Upper lobe of left lung (tissue), 4 donors: ENCODE measurements at regions not wholly inside any gene's neighbourhood (a gene's known extent, or its start where the extent isn't known, plus 50 kb on each side); places are given as distances from the start of the nearest gene placed in this dataset.

Experiments used
- EP300 ChIP-seq, 4 donors: sonication (generic); formaldehyde crosslinking; IDR thresholded peaks; one replicate each; pipeline ENCODE4 v1.5.1; 2017; ENCODE audit warnings: antibody characterized with exemption in 4 of 4, control low read depth in 2 of 4
- POLR2A ChIP-seq, 4 donors: fragments of 450-650 bp; IDR thresholded peaks; one replicate each; pipeline ENCODE4 v1.5.1; 2016 to 2017; ENCODE audit warnings: antibody characterized with exemption in 4 of 4, mild to moderate bottlenecking in 2 of 4
- TF ChIP-seq, protein P1 (sequence below), 6 experiments: fragments of 450-650 bp in 4 of 6; fragments of 200-600 bp in 2 of 6; sonication (generic) in 2 of 6; IDR thresholded peaks; one replicate each; pipeline ENCODE4 v1.5.1; 2016 to 2019; ENCODE audit warnings: antibody characterized with exemption in 6 of 6

DNA sequence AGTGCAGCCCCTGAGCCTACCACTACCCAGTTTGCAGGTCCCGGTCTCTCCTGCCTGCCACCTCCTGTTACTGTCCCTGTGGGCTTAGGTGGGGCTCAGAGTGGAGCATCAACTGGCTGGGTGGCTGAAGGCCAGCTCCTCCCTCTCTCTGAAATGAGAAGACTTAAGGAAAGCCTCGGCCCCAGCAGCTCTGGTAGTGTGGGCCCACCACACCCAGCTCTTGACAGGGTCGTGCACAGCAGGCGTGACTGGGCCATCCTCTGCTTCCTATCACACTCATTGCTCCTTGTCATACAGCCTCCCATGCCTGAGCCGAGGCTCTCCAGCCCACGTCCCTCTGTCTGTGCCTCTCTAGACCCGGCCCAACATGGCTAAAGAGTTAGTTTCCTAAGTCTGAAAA is 142.7 kb upstream of the LINGO1 start:
- TF ChIP-seq EP300 (IDR thresholded peaks at IDR 0.05) (no peak), POLR2A (IDR thresholded peaks at IDR 0.05) (no peak)
- TF ChIP-seq, protein P1, sequence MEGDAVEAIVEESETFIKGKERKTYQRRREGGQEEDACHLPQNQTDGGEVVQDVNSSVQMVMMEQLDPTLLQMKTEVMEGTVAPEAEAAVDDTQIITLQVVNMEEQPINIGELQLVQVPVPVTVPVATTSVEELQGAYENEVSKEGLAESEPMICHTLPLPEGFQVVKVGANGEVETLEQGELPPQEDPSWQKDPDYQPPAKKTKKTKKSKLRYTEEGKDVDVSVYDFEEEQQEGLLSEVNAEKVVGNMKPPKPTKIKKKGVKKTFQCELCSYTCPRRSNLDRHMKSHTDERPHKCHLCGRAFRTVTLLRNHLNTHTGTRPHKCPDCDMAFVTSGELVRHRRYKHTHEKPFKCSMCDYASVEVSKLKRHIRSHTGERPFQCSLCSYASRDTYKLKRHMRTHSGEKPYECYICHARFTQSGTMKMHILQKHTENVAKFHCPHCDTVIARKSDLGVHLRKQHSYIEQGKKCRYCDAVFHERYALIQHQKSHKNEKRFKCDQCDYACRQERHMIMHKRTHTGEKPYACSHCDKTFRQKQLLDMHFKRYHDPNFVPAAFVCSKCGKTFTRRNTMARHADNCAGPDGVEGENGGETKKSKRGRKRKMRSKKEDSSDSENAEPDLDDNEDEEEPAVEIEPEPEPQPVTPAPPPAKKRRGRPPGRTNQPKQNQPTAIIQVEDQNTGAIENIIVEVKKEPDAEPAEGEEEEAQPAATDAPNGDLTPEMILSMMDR (IDR thresholded peaks at IDR 0.05): no peak
